Spleen (tissue), 3 donors: ENCODE measurements at regions not wholly inside any gene's neighbourhood (a gene's known extent, or its start where the extent isn't known, plus 50 kb on each side); places are given as distances from the start of the nearest gene placed in this dataset.

Experiments
- POLR2A ChIP-seq, 3 donors: fragments of 450-650 bp; IDR thresholded peaks; one replicate each; pipeline ENCODE4 v1.5.1; 2017; ENCODE audit warnings: antibody characterized with exemption in 3 of 3, mild to moderate bottlenecking in 1 of 3
- POLR2AphosphoS5 ChIP-seq, 3 donors: sonication (generic); formaldehyde crosslinking; IDR thresholded peaks; one replicate each; pipeline ENCODE4 v1.5.1; 2017; ENCODE audit warnings: antibody characterized with exemption in 3 of 3

GRCh38 chr18:44075038-44075437 lies 605.6 kb upstream of the SETBP1 start:
- TF ChIP-seq POLR2AphosphoS5 (IDR thresholded peaks at IDR 0.05) (no peak), POLR2A (IDR thresholded peaks at IDR 0.05) (no peak)
